Smooth muscle cell (in vitro differentiated cells): ENCODE measurements at regions not wholly inside any gene's neighbourhood (a gene's known extent, or its start where the extent isn't known, plus 50 kb on each side); places are given as distances from the start of the nearest gene placed in this dataset.

Source experiments
- DNase-seq: peaks from one replicate; lab custom pipeline; 2025; ENCODE audit not compliant: unreplicated experiment; lab: John Stamatoyannopoulos, UW
- H2AFZ ChIP-seq: fragments of 200-600 bp; sonication (generic); 2 replicates; pipeline ENCODE4 v1.6.0; 2016; ENCODE audit warnings: antibody characterized with exemption, low read depth, mild to moderate bottlenecking
- H3F3A ChIP-seq: fragments of 200-600 bp; sonication (generic); 2 replicates; pipeline ENCODE4 v1.6.0; 2017; ENCODE audit warnings: antibody characterized with exemption, low read depth
- H3K27ac ChIP-seq: fragments of 200-600 bp; sonication (generic); 2 replicates; pipeline ENCODE4 v1.5.1; 2016; ENCODE audit warnings: low read depth, mild to moderate bottlenecking
- H3K27me3 ChIP-seq: fragments of 200-600 bp; sonication (generic); 2 replicates; pipeline ENCODE4 v1.6.1; 2016; ENCODE audit warnings: low read depth, mild to moderate bottlenecking
- H3K36me3 ChIP-seq: fragments of 200-600 bp; sonication (generic); 2 replicates; pipeline ENCODE4 v1.5.1; 2016; ENCODE audit warnings: low read depth
- H3K4me1 ChIP-seq: fragments of 200-600 bp; sonication (generic); 2 replicates; pipeline ENCODE4 v1.5.1; 2016; ENCODE audit warnings: low read depth
- H3K4me2 ChIP-seq: fragments of 200-600 bp; sonication (generic); 2 replicates; pipeline ENCODE4 v1.6.0; 2016; ENCODE audit warnings: mild to moderate bottlenecking
- H3K4me3 ChIP-seq: fragments of 200-600 bp; sonication (generic); 2 replicates; pipeline ENCODE4 v1.5.1; 2016; ENCODE audit warnings: mild to moderate bottlenecking
- H3K79me2 ChIP-seq: fragments of 200-600 bp; sonication (generic); 2 replicates; pipeline ENCODE4 v1.6.0; 2016; ENCODE audit warnings: low read depth, mild to moderate bottlenecking
- H3K9ac ChIP-seq: fragments of 200-600 bp; sonication (generic); 2 replicates; pipeline ENCODE4 v1.6.0; 2016; ENCODE audit warnings: low read depth
- H3K9me3 ChIP-seq: fragments of 200-600 bp; sonication (generic); replicated peaks from 2 replicates; pipeline ENCODE4 v1.5.1; 2016; ENCODE audit warnings: low read depth
- H4K20me1 ChIP-seq: fragments of 200-600 bp; sonication (generic); 2 replicates; pipeline ENCODE4 v1.6.0; 2016; ENCODE audit warnings: low read depth
- CTCF ChIP-seq: fragments of 200-600 bp; sonication (generic); IDR thresholded peaks from 2 replicates; pipeline ENCODE4 v1.5.1; 2017; ENCODE audit warnings: borderline replicate concordance, mild to moderate bottlenecking, antibody characterized with exemption; ENCODE audit not compliant: insufficient read depth, poor library complexity, severe bottlenecking
- WGBS: methylation state at CpG from one replicate; pipeline ENCODE4 v1.1.7; 2016; ENCODE audit warnings: low lambda C conversion rate; 5-methylcytosine and 5-hydroxymethylcytosine counted together

- H3K9me3 ChIP-seq, result no peaks in the 10 kb centered on the region
Measured at GRCh38 chr10:124257781-124258180, 160.9 kb downstream of the OAT start.

GRCh38 chr10:124256151-124256550, 162.6 kb downstream of the OAT start:
- H3K4me3 ChIP-seq, result no peak overlapping the region
- peaks cover 8% of the 10 kb centered on the region for H3K27me3 ChIP-seq
- H3K79me2 ChIP-seq, result no peaks in the 10 kb centered on the region
- no peaks in the 10 kb centered on the region for H3F3A ChIP-seq
- no peak overlapping the region for H3K9ac ChIP-seq
- H3K27ac ChIP-seq, result no peak overlapping the region
- H2AFZ ChIP-seq, result no peak overlapping the region
- H3K36me3 ChIP-seq, result no peaks in the 10 kb centered on the region
- WGBS, result 91% methylated on average over 6 of the region's 6 CpGs
- H3K9me3 ChIP-seq, result no peaks in the 10 kb centered on the region
- no peak overlapping the region for H3K4me2 ChIP-seq
- no peaks in the 10 kb centered on the region for H3K4me1 ChIP-seq
- DNase-seq, result no peak
- no peaks in the 10 kb centered on the region for H4K20me1 ChIP-seq
- TF ChIP-seq CTCF, result no peak

More at GRCh38 chr10:124257781-124258180, 160.9 kb downstream of the OAT start:
- H2AFZ ChIP-seq, result no peak overlapping the region
- no peak for TF ChIP-seq CTCF
- no peaks in the 10 kb centered on the region for H3K36me3 ChIP-seq
- no peaks in the 10 kb centered on the region for H3K27me3 ChIP-seq
- H3K27ac ChIP-seq, result no peak overlapping the region
- WGBS, result 76% methylated on average over 6 of the region's 6 CpGs
- H3K79me2 ChIP-seq, result no peaks in the 10 kb centered on the region
- H3F3A ChIP-seq, result no peaks in the 10 kb centered on the region
- no peak overlapping the region for H3K4me3 ChIP-seq
- H3K9ac ChIP-seq, result no peak overlapping the region
- DNase-seq, result no peak
- H3K4me1 ChIP-seq, result no peaks in the 10 kb centered on the region
- no peak overlapping the region for H3K4me2 ChIP-seq
- H4K20me1 ChIP-seq, result no peaks in the 10 kb centered on the region

GRCh38 chr10:124255556-124255955, 162.2 kb upstream of the CHST15 start:
- Histone ChIP-seq H3F3A (no peaks in the 10 kb centered on the region), H2AFZ (no peak overlapping the region), H3K36me3 (no peaks in the 10 kb centered on the region), H3K9me3 (no peaks in the 10 kb centered on the region), H3K4me3 (no peak overlapping the region), H3K4me1 (no peaks in the 10 kb centered on the region), H3K27ac (no peak overlapping the region), H4K20me1 (no peaks in the 10 kb centered on the region), H3K9ac (no peak overlapping the region), H3K27me3 (peaks cover 8% of the 10 kb centered on the region), H3K79me2 (no peaks in the 10 kb centered on the region), H3K4me2 (no peak overlapping the region)
- WGBS, result 71% methylated on average over 5 of the region's 5 CpGs
- no peak for DNase-seq
- TF ChIP-seq CTCF, result no peak

GRCh38 chr10:124254490-124254889, 161.1 kb upstream of the CHST15 start:
- no peaks in the 10 kb centered on the region for H3K79me2 ChIP-seq
- no peaks in the 10 kb centered on the region for H3K9me3 ChIP-seq
- no peak for TF ChIP-seq CTCF
- no peak overlapping the region for H3K4me2 ChIP-seq
- no peak overlapping the region for H2AFZ ChIP-seq
- H3F3A ChIP-seq, result no peaks in the 10 kb centered on the region
- 53% methylated on average over 8 of the region's 8 CpGs for whole genome bisulfite sequencing
- peaks cover 8% of the 10 kb centered on the region for H3K27me3 ChIP-seq
- no peaks in the 10 kb centered on the region for H4K20me1 ChIP-seq
- H3K27ac ChIP-seq, result no peak overlapping the region
- H3K36me3 ChIP-seq, result no peaks in the 10 kb centered on the region
- no peaks in the 10 kb centered on the region for H3K4me1 ChIP-seq
- no peak for DNase-seq
- no peak overlapping the region for H3K9ac ChIP-seq
- H3K4me3 ChIP-seq, result no peak overlapping the region
